SK-N-MC (cell line): ENCODE measurements at regions not wholly inside any gene's neighbourhood (a gene's known extent, or its start where the extent isn't known, plus 50 kb on each side); places are given as distances from the start of the nearest gene placed in this dataset.
"Not testable (repeated sequence)": the region's sequence is repeated elsewhere in the genome, so short reads cannot be mapped to it uniquely, and the experiment has no call there.

ENCODE experiments used
- FOXP2 ChIP-seq: optimal IDR thresholded peaks from 2 replicates; pipeline ENCODE3; 2011; ENCODE audit warnings: mild to moderate bottlenecking, moderate library complexity; ENCODE audit not compliant: insufficient read depth; ENCODE audit errors: extremely low read length, control extremely low read depth
- POLR2AphosphoS5 ChIP-seq: IDR thresholded peaks from 2 replicates; pipeline ENCODE4 v1.6.1; 2012; ENCODE audit warnings: mild to moderate bottlenecking, low read depth, low read length, borderline replicate concordance

GRCh38 chr5:74523698-74524097, 116.8 kb downstream of the ENC1 start:
- TF ChIP-seq FOXP2, POLR2AphosphoS5: not testable (repeated sequence)
